ENCODE measurements at regions not wholly inside any gene's neighbourhood (a gene's known extent, or its start where the extent isn't known, plus 50 kb on each side); places are given as distances from the start of the nearest gene placed in this dataset.

GRCh38 chr14:56512521-56512920 is 67.1 kb upstream of the TMEM260 start:
- DNase-seq = no peak

DNA sequence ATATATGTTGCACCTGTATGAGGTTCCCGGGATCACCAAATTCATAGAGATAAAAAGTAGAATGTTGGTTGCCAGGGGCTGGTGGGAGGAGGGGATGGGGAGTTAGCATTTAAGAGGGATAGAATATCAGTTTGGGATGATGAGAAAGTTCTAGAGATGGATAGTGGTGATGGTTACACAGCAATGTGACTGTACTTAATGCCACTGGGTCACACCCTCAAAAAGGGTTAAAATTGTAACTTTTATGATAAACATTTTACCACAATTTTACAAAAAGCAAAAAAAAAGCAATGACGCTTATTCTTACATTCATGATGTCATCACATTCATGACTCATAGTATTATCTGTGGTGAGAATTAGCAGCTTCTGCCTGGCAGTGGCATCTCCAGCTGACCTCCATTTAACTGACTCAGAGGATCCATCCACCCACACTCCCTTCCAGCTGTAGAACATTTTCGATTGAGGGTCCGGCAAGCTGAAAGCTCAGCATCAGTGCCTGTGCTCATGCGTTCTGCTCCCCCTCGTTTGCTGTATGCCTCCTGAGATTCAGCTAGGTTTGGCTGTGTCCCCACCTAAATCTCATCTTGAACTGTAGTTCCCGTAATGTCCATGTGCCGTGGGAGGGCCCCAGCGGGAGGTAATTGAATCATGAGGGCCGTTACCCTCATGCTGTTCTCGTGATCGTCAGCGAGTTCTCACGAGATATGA is 64.8 kb upstream of the TMEM260 start:
- no peak for DNase-seq

DNA sequence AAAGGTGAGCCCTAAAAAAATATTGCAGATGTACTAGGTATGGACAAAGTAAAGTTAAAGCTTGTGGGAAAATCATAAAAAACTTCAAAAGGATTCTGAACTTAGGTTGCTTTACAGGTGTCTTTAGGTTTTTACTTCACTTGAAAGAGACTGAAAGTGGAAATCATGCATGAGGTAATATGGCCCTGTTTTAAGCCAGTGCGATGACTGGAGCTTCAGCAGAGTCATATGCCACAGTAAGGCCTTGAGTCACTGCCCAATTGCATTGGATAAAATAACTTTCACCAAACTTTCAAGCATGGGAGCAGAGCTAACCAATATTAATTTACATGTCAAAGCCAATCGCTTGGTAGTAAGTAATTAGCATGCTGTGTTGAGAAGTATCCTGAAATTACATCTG is 63.9 kb upstream of the TMEM260 start:
- DNase-seq = no peak

GRCh38 chr14:56522403-56522802 is 57.2 kb upstream of the TMEM260 start:
- no peak for DNase-seq

GRCh38 chr14:56524971-56525677 is 54.5 kb upstream of the TMEM260 start:
- DNase-seq = peak; percentile 39

GRCh38 chr14:56528927-56529326 is 50.7 kb upstream of the TMEM260 start:
- no peak for DNase-seq
